ENCODE measurements at regions not wholly inside any gene's neighbourhood (a gene's known extent, or its start where the extent isn't known, plus 50 kb on each side); places are given as distances from the start of the nearest gene placed in this dataset.

GRCh38 chr2:184297085-184297484 is 301.2 kb upstream of the ZNF804A start:
- H4K20me1 ChIP-seq (ENCODE audit: insufficient read depth), result no peaks in the 10 kb centered on the region
- H3F3A ChIP-seq (replicated peaks; ENCODE audit: insufficient read depth), result no peaks in the 10 kb centered on the region
- H3K79me2 ChIP-seq (ENCODE audit: insufficient read depth), result no peaks in the 10 kb centered on the region
- H3K4me2 ChIP-seq, result no peak overlapping the region
- H3K27me3 ChIP-seq (ENCODE audit: insufficient read depth), result no peaks in the 10 kb centered on the region
- H2AFZ ChIP-seq (ENCODE audit: low read depth), result no peak overlapping the region
- H3K9me2 ChIP-seq, result no peaks in the 10 kb centered on the region
- no peak overlapping the region for H3K9ac ChIP-seq
- no peak for DNase-seq
- no peaks in the 10 kb centered on the region for H3K36me3 ChIP-seq (replicated peaks in 1 of 2; ENCODE audit: control insufficient read depth in 1 of 2, insufficient read depth in 2 of 2, low read length in 1 of 2)
- WGBS (ENCODE audit: low lambda C conversion rate), result 88% methylated on average over 2 of the region's 2 CpGs
- no peaks in the 10 kb centered on the region for H3K4me1 ChIP-seq (ENCODE audit: control insufficient read depth in 1 of 2, insufficient read depth in 2 of 2, low read depth in 1 of 2, low read length in 1 of 2)
- POLR2A ChIA-PET, result no interaction called here
- H3K4me3 ChIP-seq (ENCODE audit: low read depth in 2 of 2, low read length in 1 of 2), result no peak overlapping the region
- TF ChIP-seq CHD2 (IDR thresholded peaks at IDR 0.05; ENCODE audit: low read length, partially characterized antibody) (no peak), RCOR1 (IDR thresholded peaks at IDR 0.05; ENCODE audit: low read length) (no peak), EZH2phosphoT487 (IDR thresholded peaks at IDR 0.05; ENCODE audit: borderline replicate concordance, low read depth) (no peak), TCF12 (IDR thresholded peaks at IDR 0.05) (no peak), EP300 (IDR thresholded peaks at IDR 0.05; ENCODE audit: borderline replicate concordance in 1 of 2, low read depth in 1 of 2, low read length in 1 of 2) (no peak), ELF1 (IDR thresholded peaks at IDR 0.05) (no peak)
- TF ChIP-seq, protein P1, sequence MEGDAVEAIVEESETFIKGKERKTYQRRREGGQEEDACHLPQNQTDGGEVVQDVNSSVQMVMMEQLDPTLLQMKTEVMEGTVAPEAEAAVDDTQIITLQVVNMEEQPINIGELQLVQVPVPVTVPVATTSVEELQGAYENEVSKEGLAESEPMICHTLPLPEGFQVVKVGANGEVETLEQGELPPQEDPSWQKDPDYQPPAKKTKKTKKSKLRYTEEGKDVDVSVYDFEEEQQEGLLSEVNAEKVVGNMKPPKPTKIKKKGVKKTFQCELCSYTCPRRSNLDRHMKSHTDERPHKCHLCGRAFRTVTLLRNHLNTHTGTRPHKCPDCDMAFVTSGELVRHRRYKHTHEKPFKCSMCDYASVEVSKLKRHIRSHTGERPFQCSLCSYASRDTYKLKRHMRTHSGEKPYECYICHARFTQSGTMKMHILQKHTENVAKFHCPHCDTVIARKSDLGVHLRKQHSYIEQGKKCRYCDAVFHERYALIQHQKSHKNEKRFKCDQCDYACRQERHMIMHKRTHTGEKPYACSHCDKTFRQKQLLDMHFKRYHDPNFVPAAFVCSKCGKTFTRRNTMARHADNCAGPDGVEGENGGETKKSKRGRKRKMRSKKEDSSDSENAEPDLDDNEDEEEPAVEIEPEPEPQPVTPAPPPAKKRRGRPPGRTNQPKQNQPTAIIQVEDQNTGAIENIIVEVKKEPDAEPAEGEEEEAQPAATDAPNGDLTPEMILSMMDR (IDR thresholded peaks at IDR 0.05), result no peak
- TF ChIP-seq, protein P2, sequence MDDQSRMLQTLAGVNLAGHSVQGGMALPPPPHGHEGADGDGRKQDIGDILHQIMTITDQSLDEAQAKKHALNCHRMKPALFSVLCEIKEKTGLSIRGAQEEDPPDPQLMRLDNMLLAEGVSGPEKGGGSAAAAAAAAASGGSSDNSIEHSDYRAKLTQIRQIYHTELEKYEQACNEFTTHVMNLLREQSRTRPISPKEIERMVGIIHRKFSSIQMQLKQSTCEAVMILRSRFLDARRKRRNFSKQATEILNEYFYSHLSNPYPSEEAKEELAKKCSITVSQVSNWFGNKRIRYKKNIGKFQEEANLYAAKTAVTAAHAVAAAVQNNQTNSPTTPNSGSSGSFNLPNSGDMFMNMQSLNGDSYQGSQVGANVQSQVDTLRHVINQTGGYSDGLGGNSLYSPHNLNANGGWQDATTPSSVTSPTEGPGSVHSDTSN (IDR thresholded peaks at IDR 0.05), result no peak
- CTCF ChIA-PET, result no interaction called here
- H3K9me3 ChIP-seq, result no peaks in the 10 kb centered on the region
- no peak overlapping the region for H3K27ac ChIP-seq (ENCODE audit: low read depth in 2 of 2, low read length in 1 of 2)

GRCh38 chr2:184302506-184302905 is 295.8 kb upstream of the ZNF804A start:
- Histone ChIP-seq H3K4me2 (no peak overlapping the region), H3K9me3 (no peaks in the 10 kb centered on the region), H3K27ac (ENCODE audit: low read depth in 2 of 2, low read length in 1 of 2) (no peak overlapping the region), H3K9me2 (no peaks in the 10 kb centered on the region), H3K4me1 (ENCODE audit: control insufficient read depth in 1 of 2, insufficient read depth in 2 of 2, low read depth in 1 of 2, low read length in 1 of 2) (no peaks in the 10 kb centered on the region), H3K4me3 (ENCODE audit: low read depth in 2 of 2, low read length in 1 of 2) (no peak overlapping the region), H4K20me1 (ENCODE audit: insufficient read depth) (no peaks in the 10 kb centered on the region), H3K79me2 (ENCODE audit: insufficient read depth) (no peaks in the 10 kb centered on the region), H3K36me3 (replicated peaks in 1 of 2; ENCODE audit: control insufficient read depth in 1 of 2, insufficient read depth in 2 of 2, low read length in 1 of 2) (no peaks in the 10 kb centered on the region), H3F3A (replicated peaks; ENCODE audit: insufficient read depth) (no peaks in the 10 kb centered on the region), H3K9ac (no peak overlapping the region), H3K27me3 (ENCODE audit: insufficient read depth) (no peaks in the 10 kb centered on the region), H2AFZ (ENCODE audit: low read depth) (peak overlapping the region; percentile 6; the same call in 1 of the 2 replicates)
- ChIA-PET POLR2A (no interaction called here), CTCF (no interaction called here)
- DNase-seq, result no peak
- TF ChIP-seq NFIC (IDR thresholded peaks at IDR 0.05; ENCODE audit: borderline replicate concordance), result no peak
- no peak for TF ChIP-seq GABPA (IDR thresholded peaks at IDR 0.05; ENCODE audit: low read depth)
- TF ChIP-seq, protein P3, sequence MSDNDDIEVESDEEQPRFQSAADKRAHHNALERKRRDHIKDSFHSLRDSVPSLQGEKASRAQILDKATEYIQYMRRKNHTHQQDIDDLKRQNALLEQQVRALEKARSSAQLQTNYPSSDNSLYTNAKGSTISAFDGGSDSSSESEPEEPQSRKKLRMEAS (IDR thresholded peaks at IDR 0.05; ENCODE audit: low read depth), result no peak

- Histone ChIP-seq H3K79me2 (ENCODE audit: insufficient read depth) (no peaks in the 10 kb centered on the region), H4K20me1 (ENCODE audit: insufficient read depth) (no peaks in the 10 kb centered on the region), H3K9ac (no peak overlapping the region), H3K27ac (ENCODE audit: low read depth in 2 of 2, low read length in 1 of 2) (no peak overlapping the region), H3K9me2 (no peaks in the 10 kb centered on the region), H2AFZ (ENCODE audit: low read depth) (no peak overlapping the region), H3K4me3 (ENCODE audit: low read depth in 2 of 2, low read length in 1 of 2) (no peak overlapping the region), H3K4me2 (no peak overlapping the region), H3K27me3 (ENCODE audit: insufficient read depth) (no peaks in the 10 kb centered on the region), H3F3A (replicated peaks; ENCODE audit: insufficient read depth) (no peaks in the 10 kb centered on the region), H3K4me1 (ENCODE audit: control insufficient read depth in 1 of 2, insufficient read depth in 2 of 2, low read depth in 1 of 2, low read length in 1 of 2) (no peaks in the 10 kb centered on the region), H3K36me3 (replicated peaks in 1 of 2; ENCODE audit: control insufficient read depth in 1 of 2, insufficient read depth in 2 of 2, low read length in 1 of 2) (no peaks in the 10 kb centered on the region), H3K9me3 (no peaks in the 10 kb centered on the region)
- DNase-seq, result no peak
- ChIA-PET POLR2A (no interaction called here), CTCF (no interaction called here)
- TF ChIP-seq RCOR1 (IDR thresholded peaks at IDR 0.05; ENCODE audit: low read length) (no peak), IRF3 (IDR thresholded peaks at IDR 0.05; ENCODE audit: low read depth, low read length) (no peak), SMC3 (IDR thresholded peaks at IDR 0.05; ENCODE audit: low read depth, low read length) (no peak), EP300 (IDR thresholded peaks at IDR 0.05; ENCODE audit: borderline replicate concordance in 1 of 2, low read depth in 1 of 2, low read length in 1 of 2) (no peak), ZBTB33 (IDR thresholded peaks at IDR 0.05; ENCODE audit: borderline replicate concordance, low read depth) (no peak), TEAD4 (IDR thresholded peaks at IDR 0.05; ENCODE audit: borderline replicate concordance, insufficient read depth) (no peak), EZH2phosphoT487 (IDR thresholded peaks at IDR 0.05; ENCODE audit: borderline replicate concordance, low read depth) (no peak), MEF2A (IDR thresholded peaks at IDR 0.05; ENCODE audit: borderline replicate concordance, low read depth) (no peak), RAD21 (IDR thresholded peaks at IDR 0.05; ENCODE audit: low read length) (no peak)
These were observed 294.3 kb upstream of the ZNF804A start for GRCh38 chr2:184304006-184304405.

Data from SK-N-SH (cell line).